Hepatocyte (in vitro differentiated cells): ENCODE measurements at regions not wholly inside any gene's neighbourhood (a gene's known extent, or its start where the extent isn't known, plus 50 kb on each side); places are given as distances from the start of the nearest gene placed in this dataset.

Source experiments
- DNase-seq: peaks from one replicate; pipeline ENCODE4 v3.0.0-alpha.2; 2016; ENCODE audit warnings: low spot score
- H2AFZ ChIP-seq: fragments of 200-600 bp; sonication (generic); 2 replicates; pipeline ENCODE4 v1.6.0; 2016; ENCODE audit warnings: antibody characterized with exemption, mild to moderate bottlenecking
- H3K27ac ChIP-seq: fragments of 200-600 bp; sonication (generic); 2 replicates; pipeline ENCODE4 v1.5.1; 2016; ENCODE audit warnings: mild to moderate bottlenecking
- H3K27me3 ChIP-seq: fragments of 200-600 bp; sonication (generic); 2 replicates; pipeline ENCODE4 v1.6.1; 2016
- H3K36me3 ChIP-seq: fragments of 200-600 bp; sonication (generic); replicated peaks from 2 replicates; pipeline ENCODE4 v1.5.1; 2016; ENCODE audit warnings: low read depth; ENCODE audit not compliant: insufficient read depth
- H3K4me1 ChIP-seq: fragments of 200-600 bp; sonication (generic); 2 replicates; pipeline ENCODE4 v1.5.1; 2016; ENCODE audit warnings: mild to moderate bottlenecking, moderate library complexity; ENCODE audit not compliant: insufficient read depth
- H3K4me2 ChIP-seq: fragments of 200-600 bp; sonication (generic); 2 replicates; pipeline ENCODE4 v1.6.0; 2016
- H3K4me3 ChIP-seq: fragments of 200-600 bp; sonication (generic); 2 replicates; pipeline ENCODE4 v1.5.1; 2016; ENCODE audit warnings: mild to moderate bottlenecking
- H3K79me2 ChIP-seq: fragments of 200-600 bp; sonication (generic); 2 replicates; pipeline ENCODE4 v1.6.0; 2017; ENCODE audit warnings: mild to moderate bottlenecking
- H3K9me2 ChIP-seq: fragments of 200-600 bp; sonication (generic); replicated peaks from 2 replicates; pipeline ENCODE4 v1.6.0; 2017; ENCODE audit warnings: mild to moderate bottlenecking; ENCODE audit not compliant: insufficient read depth
- H3K9me3 ChIP-seq: fragments of 200-600 bp; sonication (generic); 2 replicates; pipeline ENCODE4 v1.5.1; 2016; ENCODE audit warnings: low read depth, mild to moderate bottlenecking
- H4K20me1 ChIP-seq: fragments of 200-600 bp; sonication (generic); 2 replicates; pipeline ENCODE4 v1.6.0; 2016; ENCODE audit warnings: mild to moderate bottlenecking; ENCODE audit not compliant: insufficient read depth, poor library complexity, severe bottlenecking
- CTCF ChIP-seq: fragments of 200-600 bp; sonication (generic); IDR thresholded peaks from 2 replicates; pipeline ENCODE4 v1.5.1; 2016; ENCODE audit warnings: antibody characterized with exemption, mild to moderate bottlenecking; ENCODE audit not compliant: poor library complexity
- EZH2 ChIP-seq: fragments of 200-600 bp; sonication (generic); IDR thresholded peaks from 2 replicates; pipeline ENCODE4 v1.6.1; 2016; ENCODE audit warnings: antibody characterized with exemption, mild to moderate bottlenecking, borderline replicate concordance
- EZH2phosphoT487 ChIP-seq: fragments of 200-600 bp; sonication (generic); IDR thresholded peaks from one replicate; pipeline ENCODE4 v1.6.1; 2018; ENCODE audit warnings: antibody characterized with exemption, mild to moderate bottlenecking, low read depth, moderate library complexity; ENCODE audit not compliant: unreplicated experiment, severe bottlenecking
- WGBS: methylation state at CpG from one replicate; pipeline ENCODE4 v1.1.6; 2016; ENCODE audit warnings: low lambda C conversion rate; ENCODE audit errors: missing lambda C conversion rate; 5-methylcytosine and 5-hydroxymethylcytosine counted together

GRCh38 chr3:28606283-28606682, 257.7 kb upstream of the AZI2 start:
- DNase-seq = no peak
- Histone ChIP-seq H3K4me2 (no peak overlapping the region), H2AFZ (no peak overlapping the region), H3K9me2 (no peaks in the 10 kb centered on the region), H3K27ac (no peak overlapping the region), H3K4me1 (no peaks in the 10 kb centered on the region), H3K36me3 (no peaks in the 10 kb centered on the region), H4K20me1 (no peaks in the 10 kb centered on the region), H3K79me2 (no peaks in the 10 kb centered on the region), H3K9me3 (no peaks in the 10 kb centered on the region), H3K27me3 (no peaks in the 10 kb centered on the region), H3K4me3 (no peak overlapping the region)
- 76% methylated on average over 2 of the region's 2 CpGs for WGBS
- TF ChIP-seq CTCF (no peak), EZH2phosphoT487 (no peak), EZH2 (no peak)

- H3K9me3 ChIP-seq = no peaks in the 10 kb centered on the region
- no peaks in the 10 kb centered on the region for H3K4me1 ChIP-seq
- no peak overlapping the region for H2AFZ ChIP-seq
- H3K79me2 ChIP-seq = no peaks in the 10 kb centered on the region
- no peak overlapping the region for H3K27ac ChIP-seq
- H3K4me3 ChIP-seq = no peak overlapping the region
- DNase-seq = no peak
- no peaks in the 10 kb centered on the region for H3K27me3 ChIP-seq
- H3K9me2 ChIP-seq = no peaks in the 10 kb centered on the region
- TF ChIP-seq EZH2 = no peak
- TF ChIP-seq EZH2phosphoT487 = no peak
- TF ChIP-seq CTCF = no peak
- H3K36me3 ChIP-seq = no peaks in the 10 kb centered on the region
- no peak overlapping the region for H3K4me2 ChIP-seq
- H4K20me1 ChIP-seq = no peaks in the 10 kb centered on the region
Observed at GRCh38 chr3:28612232-28612631, 263.6 kb upstream of the AZI2 start.

GRCh38 chr3:28613511-28614106, 265.0 kb upstream of the AZI2 start:
- no peak overlapping the region for H2AFZ ChIP-seq
- no peaks in the 10 kb centered on the region for H3K9me3 ChIP-seq
- H4K20me1 ChIP-seq = no peaks in the 10 kb centered on the region
- H3K27ac ChIP-seq = no peak overlapping the region
- no peak overlapping the region for H3K4me2 ChIP-seq
- H3K9me2 ChIP-seq = no peaks in the 10 kb centered on the region
- TF ChIP-seq EZH2 = no peak
- no peak for TF ChIP-seq CTCF
- no peak for TF ChIP-seq EZH2phosphoT487
- DNase-seq = no peak
- H3K4me3 ChIP-seq = no peak overlapping the region
- WGBS = 92% methylated on average over 6 of the region's 6 CpGs
- no peaks in the 10 kb centered on the region for H3K36me3 ChIP-seq
- no peaks in the 10 kb centered on the region for H3K4me1 ChIP-seq
- no peaks in the 10 kb centered on the region for H3K79me2 ChIP-seq
- no peaks in the 10 kb centered on the region for H3K27me3 ChIP-seq

GRCh38 chr3:28615071-28615470, 266.4 kb upstream of the AZI2 start:
- TF ChIP-seq EZH2phosphoT487 (no peak), EZH2 (no peak), CTCF (no peak)
- H3K4me3 ChIP-seq = no peak overlapping the region
- H3K9me2 ChIP-seq = no peaks in the 10 kb centered on the region
- no peaks in the 10 kb centered on the region for H3K4me1 ChIP-seq
- no peak overlapping the region for H2AFZ ChIP-seq
- no peak for DNase-seq
- no peak overlapping the region for H3K4me2 ChIP-seq
- no peaks in the 10 kb centered on the region for H3K36me3 ChIP-seq
- 93% methylated on average over 5 of the region's 5 CpGs for WGBS
- H3K27ac ChIP-seq = no peak overlapping the region
- H3K9me3 ChIP-seq = no peaks in the 10 kb centered on the region
- H3K79me2 ChIP-seq = no peaks in the 10 kb centered on the region
- no peaks in the 10 kb centered on the region for H4K20me1 ChIP-seq
- H3K27me3 ChIP-seq = no peaks in the 10 kb centered on the region
